Progenitor cell of endocrine pancreas (in vitro differentiated cells): ENCODE measurements at regions not wholly inside any gene's neighbourhood (a gene's known extent, or its start where the extent isn't known, plus 50 kb on each side); places are given as distances from the start of the nearest gene placed in this dataset.
A peak's percentile ranks its signal among the peaks of the same experiment; 100 is the strongest.

Experiments used
- DNase-seq: peaks from one replicate; pipeline ENCODE4 v3.0.0; 2021; ENCODE audit warnings: low spot score; ENCODE audit not compliant: unreplicated experiment
- H3K27ac Mint-ChIP-seq: 2 replicates; pipeline ENCODE4 v1.8.0; 2021; ENCODE audit warnings: mild to moderate bottlenecking, moderate library complexity, mixed read lengths
- H3K27me3 Mint-ChIP-seq: 2 replicates; pipeline ENCODE4 v1.8.0; 2021; ENCODE audit warnings: mixed read lengths
- H3K36me3 Mint-ChIP-seq: 2 replicates; pipeline ENCODE4 v1.8.0; 2022; ENCODE audit warnings: mixed read lengths; ENCODE audit not compliant: insufficient read depth
- H3K4me1 Mint-ChIP-seq: 2 replicates; pipeline ENCODE4 v1.8.0; 2021; ENCODE audit warnings: low read depth, mixed read lengths
- H3K4me3 Mint-ChIP-seq: 2 replicates; pipeline ENCODE4 v1.8.0; 2021; ENCODE audit warnings: low read depth, mild to moderate bottlenecking, moderate library complexity, mixed read lengths
- H3K9me3 Mint-ChIP-seq: 2 replicates; pipeline ENCODE4 v1.8.0; 2021; ENCODE audit warnings: low read depth, mixed read lengths
- TF ChIP-seq, protein P1 (sequence below): fragments of 200-600 bp; sonication (generic); IDR thresholded peaks from one replicate; pipeline ENCODE4 v1.5.0; 2021; ENCODE audit warnings: antibody characterized with exemption, mild to moderate bottlenecking; ENCODE audit not compliant: unreplicated experiment

DNA sequence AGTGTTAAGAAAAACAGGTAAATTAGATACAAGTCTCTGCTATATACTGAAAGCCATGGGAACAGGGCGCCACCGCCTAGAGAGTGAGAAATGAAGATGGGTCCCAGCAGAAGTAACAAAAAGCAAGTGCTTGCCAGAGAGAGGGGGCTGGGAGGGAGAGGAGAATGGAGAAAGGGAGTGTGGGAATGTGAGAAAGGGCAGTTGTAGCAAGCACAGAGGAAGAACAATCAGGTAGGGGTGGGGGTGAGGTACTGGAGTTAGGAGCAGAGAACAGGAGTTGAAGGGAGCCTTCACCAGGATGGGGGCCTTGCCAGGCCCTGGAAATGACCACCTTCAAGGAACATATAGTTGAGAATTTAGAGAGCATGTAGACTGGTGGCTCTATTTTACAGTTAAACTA is 66.8 kb downstream of the TCF20 start:
- Mint-ChIP-seq H3K27me3 (no peaks in the 10 kb centered on the region), H3K9me3 (no peaks in the 10 kb centered on the region), H3K36me3 (peaks cover 28% of the 10 kb centered on the region), H3K4me3 (no peak overlapping the region), H3K27ac (peak overlapping the region; percentile 7), H3K4me1 (no peaks in the 10 kb centered on the region)
- TF ChIP-seq, protein P1, sequence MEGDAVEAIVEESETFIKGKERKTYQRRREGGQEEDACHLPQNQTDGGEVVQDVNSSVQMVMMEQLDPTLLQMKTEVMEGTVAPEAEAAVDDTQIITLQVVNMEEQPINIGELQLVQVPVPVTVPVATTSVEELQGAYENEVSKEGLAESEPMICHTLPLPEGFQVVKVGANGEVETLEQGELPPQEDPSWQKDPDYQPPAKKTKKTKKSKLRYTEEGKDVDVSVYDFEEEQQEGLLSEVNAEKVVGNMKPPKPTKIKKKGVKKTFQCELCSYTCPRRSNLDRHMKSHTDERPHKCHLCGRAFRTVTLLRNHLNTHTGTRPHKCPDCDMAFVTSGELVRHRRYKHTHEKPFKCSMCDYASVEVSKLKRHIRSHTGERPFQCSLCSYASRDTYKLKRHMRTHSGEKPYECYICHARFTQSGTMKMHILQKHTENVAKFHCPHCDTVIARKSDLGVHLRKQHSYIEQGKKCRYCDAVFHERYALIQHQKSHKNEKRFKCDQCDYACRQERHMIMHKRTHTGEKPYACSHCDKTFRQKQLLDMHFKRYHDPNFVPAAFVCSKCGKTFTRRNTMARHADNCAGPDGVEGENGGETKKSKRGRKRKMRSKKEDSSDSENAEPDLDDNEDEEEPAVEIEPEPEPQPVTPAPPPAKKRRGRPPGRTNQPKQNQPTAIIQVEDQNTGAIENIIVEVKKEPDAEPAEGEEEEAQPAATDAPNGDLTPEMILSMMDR = no peak
- no peak for DNase-seq

GRCh38 chr22:42202669-42203068 is 67.8 kb downstream of the TCF20 start:
- no peaks in the 10 kb centered on the region for H3K4me1 Mint-ChIP-seq
- H3K27ac Mint-ChIP-seq = no peak overlapping the region
- peaks cover 25% of the 10 kb centered on the region for H3K36me3 Mint-ChIP-seq
- DNase-seq = no peak
- no peaks in the 10 kb centered on the region for H3K9me3 Mint-ChIP-seq
- TF ChIP-seq, protein P1 = no peak
- H3K27me3 Mint-ChIP-seq = no peaks in the 10 kb centered on the region
- H3K4me3 Mint-ChIP-seq = no peak overlapping the region

DNA sequence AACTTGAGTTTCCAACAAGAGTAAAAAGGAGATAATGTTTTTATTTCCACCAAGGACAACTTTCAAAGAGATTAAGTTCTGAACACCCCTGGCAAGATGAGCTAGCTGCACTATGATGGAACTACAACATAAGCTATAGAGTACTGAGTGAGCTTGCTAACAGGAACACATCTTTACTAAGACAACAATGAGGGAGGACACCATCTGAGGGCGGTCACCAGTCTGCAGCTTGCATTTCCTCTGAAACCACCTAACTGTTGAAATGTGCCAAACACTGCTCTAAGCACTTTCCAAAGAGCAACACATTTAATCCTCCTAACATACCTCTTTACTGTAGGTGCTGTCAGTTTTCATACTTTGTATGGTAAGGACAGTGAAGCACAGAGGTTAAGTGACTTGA is 68.4 kb downstream of the TCF20 start:
- no peak for DNase-seq
- peaks cover 25% of the 10 kb centered on the region for H3K36me3 Mint-ChIP-seq
- H3K27me3 Mint-ChIP-seq = no peaks in the 10 kb centered on the region
- no peak overlapping the region for H3K4me3 Mint-ChIP-seq
- H3K4me1 Mint-ChIP-seq = no peaks in the 10 kb centered on the region
- peak overlapping the region; percentile 55 for H3K27ac Mint-ChIP-seq
- H3K9me3 Mint-ChIP-seq = no peaks in the 10 kb centered on the region
- TF ChIP-seq, protein P1 = no peak

GRCh38 chr22:42199025-42199424 is 68.4 kb upstream of the CYP2D6 start:
- no peaks in the 10 kb centered on the region for H3K9me3 Mint-ChIP-seq
- no peak for DNase-seq
- H3K36me3 Mint-ChIP-seq = peaks cover 19% of the 10 kb centered on the region
- H3K4me1 Mint-ChIP-seq = no peaks in the 10 kb centered on the region
- no peak overlapping the region for H3K27ac Mint-ChIP-seq
- TF ChIP-seq, protein P1 = no peak
- no peaks in the 10 kb centered on the region for H3K27me3 Mint-ChIP-seq
- no peak overlapping the region for H3K4me3 Mint-ChIP-seq

DNA sequence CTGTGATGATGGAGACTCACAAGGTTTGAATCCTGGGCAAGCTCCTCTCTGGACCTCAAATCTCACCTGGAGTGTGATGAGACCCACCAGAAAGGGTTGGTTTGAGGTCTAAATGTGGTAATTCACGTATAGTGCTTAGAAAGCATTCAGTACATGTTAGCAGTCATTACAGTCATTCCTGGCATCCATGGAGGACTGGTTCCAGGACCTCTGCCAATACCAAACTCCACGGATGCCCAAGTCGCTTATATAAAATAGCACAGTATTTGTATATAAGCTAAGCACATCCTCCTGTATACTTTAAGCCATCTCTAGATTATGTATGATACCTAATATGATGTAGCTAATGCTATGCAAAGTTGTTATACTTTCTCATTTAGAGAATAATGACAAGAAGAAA is 67.6 kb upstream of the CYP2D6 start:
- Mint-ChIP-seq H3K27ac (no peak overlapping the region), H3K36me3 (peaks cover 15% of the 10 kb centered on the region), H3K4me1 (no peaks in the 10 kb centered on the region), H3K4me3 (no peak overlapping the region), H3K27me3 (no peaks in the 10 kb centered on the region), H3K9me3 (no peaks in the 10 kb centered on the region)
- DNase-seq = no peak
- TF ChIP-seq, protein P1 = no peak

DNA sequence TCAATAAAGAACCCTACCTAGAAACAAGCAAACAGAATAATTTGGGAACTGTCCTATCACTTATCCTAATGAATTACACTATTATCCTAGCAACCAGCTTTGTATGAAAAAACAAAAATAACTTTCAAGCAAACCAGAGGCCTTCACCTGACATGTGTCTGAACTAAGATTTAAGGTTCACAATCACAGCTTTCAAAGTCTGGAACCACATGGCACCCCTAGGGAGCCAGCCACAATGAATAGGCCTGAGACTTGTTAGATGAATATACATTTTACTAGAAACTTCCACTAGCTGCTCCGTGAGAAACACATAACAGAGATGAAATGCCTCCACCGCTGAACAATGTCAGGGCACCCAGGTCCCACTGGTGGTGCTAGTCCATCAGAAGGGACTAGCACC is 65.8 kb upstream of the CYP2D6 start:
- peaks cover 9% of the 10 kb centered on the region for H3K36me3 Mint-ChIP-seq
- no peaks in the 10 kb centered on the region for H3K9me3 Mint-ChIP-seq
- no peak overlapping the region for H3K27ac Mint-ChIP-seq
- no peaks in the 10 kb centered on the region for H3K27me3 Mint-ChIP-seq
- TF ChIP-seq, protein P1 = no peak
- no peak for DNase-seq
- no peaks in the 10 kb centered on the region for H3K4me1 Mint-ChIP-seq
- no peak overlapping the region for H3K4me3 Mint-ChIP-seq
